T-helper 2 cell treated with Interferon-gamma antibody and Interleukin-4, amounts not matched to agents 5 μg/mL and 100 μg/mL, for 36 hours (primary cell): ENCODE measurements at regions not wholly inside any gene's neighbourhood (a gene's known extent, or its start where the extent isn't known, plus 50 kb on each side); places are given as distances from the start of the nearest gene placed in this dataset.
"Not testable (repeated sequence)": the region's sequence is repeated elsewhere in the genome, so short reads cannot be mapped to it uniquely, and the experiment has no call there.

Experiments used
- DNase-seq: peaks from one replicate; pipeline ENCODE4 v3.0.0; 2021; ENCODE audit warnings: low spot score
- H3K27ac Mint-ChIP-seq: one replicate; pipeline ENCODE4 v1.8.0; 2021; ENCODE audit warnings: mild to moderate bottlenecking, mixed read lengths
- H3K27me3 Mint-ChIP-seq: one replicate; pipeline ENCODE4 v1.8.0; 2021; ENCODE audit warnings: low read depth, mixed read lengths
- H3K36me3 Mint-ChIP-seq: one replicate; pipeline ENCODE4 v1.8.0; 2021; ENCODE audit warnings: low read depth, mixed read lengths
- H3K4me1 Mint-ChIP-seq: one replicate; pipeline ENCODE4 v1.8.0; 2021; ENCODE audit warnings: low read depth, mixed read lengths
- H3K4me3 Mint-ChIP-seq: one replicate; pipeline ENCODE4 v1.8.0; 2022; ENCODE audit warnings: mild to moderate bottlenecking, moderate library complexity, mixed read lengths
- H3K9me3 Mint-ChIP-seq: one replicate; pipeline ENCODE4 v1.8.0; 2021; ENCODE audit warnings: mixed read lengths

DNA sequence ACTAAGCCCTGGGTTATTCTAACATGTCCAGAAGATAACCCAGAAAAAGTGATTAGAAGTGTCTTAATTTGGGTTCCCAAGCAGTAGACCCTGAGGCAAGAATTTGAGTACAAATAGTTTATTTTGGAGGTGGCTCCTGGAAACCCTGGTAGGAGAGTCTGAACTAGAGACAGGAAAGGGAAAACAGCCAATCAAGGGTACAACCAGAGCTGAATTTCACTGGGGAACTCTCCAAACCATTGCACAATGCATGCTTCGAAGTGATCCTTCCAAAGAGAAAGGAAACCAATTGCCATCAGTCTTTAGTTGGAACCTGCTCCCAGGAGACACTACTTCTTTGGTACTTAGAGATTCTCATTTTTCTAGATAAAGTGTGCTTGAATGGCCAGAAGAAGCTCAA, 361.5 kb downstream of the MBD2 start:
- DNase-seq = no peak
- Mint-ChIP-seq H3K27me3 (no peaks in the 10 kb centered on the region), H3K9me3 (no peaks in the 10 kb centered on the region), H3K4me3 (no peak overlapping the region), H3K4me1 (no peaks in the 10 kb centered on the region), H3K36me3 (no peaks in the 10 kb centered on the region), H3K27ac (no peak overlapping the region)

DNA sequence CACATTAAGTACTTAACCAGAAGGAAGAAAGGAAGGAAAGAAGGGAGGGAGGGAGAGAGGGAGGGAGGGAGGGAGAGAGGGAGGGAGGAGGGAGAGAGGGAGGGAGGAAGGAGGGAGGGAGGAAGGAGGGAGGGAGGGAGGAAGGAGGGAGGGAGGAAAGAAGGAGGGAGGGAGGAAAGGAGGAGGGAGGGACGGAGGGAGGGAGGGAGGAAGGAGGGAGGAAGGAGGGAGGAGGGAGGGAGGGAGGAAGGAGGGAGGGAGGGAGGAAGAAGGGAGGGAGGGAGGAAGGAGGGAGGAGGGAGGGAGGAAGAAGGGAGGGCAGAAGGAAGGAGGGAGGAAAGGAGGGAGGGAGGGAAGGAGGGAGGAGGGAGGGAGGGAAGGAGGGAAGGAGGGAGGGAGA, 363.3 kb downstream of the MBD2 start:
- H3K4me3 Mint-ChIP-seq = no peak overlapping the region
- no peaks in the 10 kb centered on the region for H3K9me3 Mint-ChIP-seq
- H3K27ac Mint-ChIP-seq = no peak overlapping the region
- no peaks in the 10 kb centered on the region for H3K27me3 Mint-ChIP-seq
- DNase-seq = no peak
- H3K36me3 Mint-ChIP-seq = no peaks in the 10 kb centered on the region
- no peaks in the 10 kb centered on the region for H3K4me1 Mint-ChIP-seq

DNA sequence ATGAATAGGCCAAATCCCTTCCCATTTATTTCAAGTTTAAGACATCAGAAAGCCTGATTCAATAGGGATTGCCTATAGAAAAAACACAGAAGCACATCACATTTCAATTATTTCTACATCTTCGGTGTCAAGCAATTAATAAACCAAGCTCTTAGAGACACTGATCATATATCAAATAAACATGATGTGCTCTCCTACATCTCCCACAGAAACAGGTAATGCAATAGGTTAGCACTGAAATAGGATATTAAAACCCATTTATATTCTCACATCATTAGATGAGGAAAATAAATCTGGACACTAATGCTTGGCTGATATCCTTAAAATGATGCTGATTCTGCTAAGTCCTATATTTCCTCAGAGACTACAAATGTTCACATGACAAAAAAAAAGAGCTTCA, 364.7 kb downstream of the MBD2 start:
- no peaks in the 10 kb centered on the region for H3K4me1 Mint-ChIP-seq
- DNase-seq = no peak
- H3K27ac Mint-ChIP-seq = no peak overlapping the region
- H3K9me3 Mint-ChIP-seq = no peaks in the 10 kb centered on the region
- H3K4me3 Mint-ChIP-seq = no peak overlapping the region
- no peaks in the 10 kb centered on the region for H3K27me3 Mint-ChIP-seq
- no peaks in the 10 kb centered on the region for H3K36me3 Mint-ChIP-seq

DNA sequence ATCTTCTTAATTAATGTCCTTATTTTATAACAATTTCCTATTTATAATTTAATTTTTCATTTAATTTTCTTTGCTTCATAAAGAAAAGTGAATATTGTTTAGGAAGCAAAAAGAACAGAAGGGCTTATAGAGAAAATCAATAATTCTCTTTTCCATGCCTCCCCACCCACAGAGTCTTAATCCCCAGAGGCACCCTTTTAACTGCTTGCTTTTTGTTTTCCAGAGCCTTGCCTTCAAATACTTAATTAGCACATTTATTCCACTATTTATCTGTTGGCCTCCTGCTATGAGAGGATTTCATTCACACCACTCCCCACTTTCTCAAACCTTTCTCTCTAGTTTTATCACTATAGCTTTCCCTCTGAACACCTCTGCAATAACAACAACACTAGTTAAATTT, 373.6 kb downstream of the MBD2 start:
- Mint-ChIP-seq H3K36me3 (no peaks in the 10 kb centered on the region), H3K27me3 (no peaks in the 10 kb centered on the region), H3K4me3 (no peak overlapping the region), H3K9me3 (peaks cover 3% of the 10 kb centered on the region), H3K27ac (no peak overlapping the region), H3K4me1 (no peaks in the 10 kb centered on the region)
- no peak for DNase-seq

DNA sequence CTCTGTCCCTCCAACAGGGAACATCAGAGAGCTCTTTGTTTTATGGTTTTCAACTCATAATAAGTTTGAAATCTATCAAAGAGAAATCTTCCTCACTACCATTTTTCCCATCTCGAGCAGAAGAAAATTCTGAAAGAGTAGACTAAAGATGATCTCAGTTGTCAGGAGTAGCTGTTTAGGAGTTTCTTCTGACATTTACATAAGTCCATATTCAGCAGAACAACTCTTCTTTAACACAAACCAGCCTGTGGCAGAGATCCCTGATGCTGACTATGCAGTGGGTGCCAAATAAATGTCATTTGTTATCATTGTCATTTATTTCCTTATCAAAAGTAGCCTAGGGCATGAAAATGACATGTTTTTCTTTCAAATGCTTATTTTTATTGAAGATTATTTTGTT, 380.7 kb downstream of the MBD2 start:
- Mint-ChIP-seq H3K27ac (no peak overlapping the region), H3K9me3 (peaks cover 4% of the 10 kb centered on the region), H3K4me3 (no peak overlapping the region), H3K36me3 (no peaks in the 10 kb centered on the region), H3K27me3 (no peaks in the 10 kb centered on the region), H3K4me1 (no peaks in the 10 kb centered on the region)
- DNase-seq = no peak

DNA sequence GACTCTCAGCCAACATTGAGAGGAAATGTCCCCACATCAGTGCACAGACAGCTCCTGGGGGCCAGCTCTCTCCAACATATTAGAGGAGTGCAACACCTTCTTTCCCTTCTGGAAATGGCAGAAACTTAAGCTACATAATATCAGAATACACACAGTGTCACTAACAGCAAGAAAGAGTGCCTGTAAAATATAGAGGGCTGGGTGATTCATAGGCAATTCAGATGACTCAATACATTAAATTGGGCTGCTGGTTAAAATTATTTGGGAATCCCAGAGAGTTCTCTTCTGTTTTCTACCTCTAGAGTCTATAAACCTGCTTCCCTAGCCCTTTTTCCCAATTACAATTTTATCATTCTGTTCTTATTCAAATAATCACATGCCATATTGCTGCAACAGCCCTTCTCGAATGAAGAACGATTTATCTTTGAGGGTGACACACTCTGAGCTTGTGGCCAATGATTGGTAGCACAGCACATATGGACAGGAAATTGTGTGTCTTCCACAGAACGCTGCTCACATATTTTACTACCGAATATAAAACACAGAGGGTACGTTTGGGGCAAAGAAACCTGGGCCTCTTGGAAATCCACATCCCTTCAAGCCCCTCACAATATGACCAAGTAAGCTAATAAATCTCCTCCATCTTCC, 381.2 kb downstream of the MBD2 start:
- Mint-ChIP-seq H3K9me3 (peaks cover 3% of the 10 kb centered on the region), H3K27ac (no peak overlapping the region), H3K36me3 (no peaks in the 10 kb centered on the region), H3K4me1 (no peaks in the 10 kb centered on the region), H3K4me3 (no peak overlapping the region), H3K27me3 (no peaks in the 10 kb centered on the region)
- no peak for DNase-seq

DNA sequence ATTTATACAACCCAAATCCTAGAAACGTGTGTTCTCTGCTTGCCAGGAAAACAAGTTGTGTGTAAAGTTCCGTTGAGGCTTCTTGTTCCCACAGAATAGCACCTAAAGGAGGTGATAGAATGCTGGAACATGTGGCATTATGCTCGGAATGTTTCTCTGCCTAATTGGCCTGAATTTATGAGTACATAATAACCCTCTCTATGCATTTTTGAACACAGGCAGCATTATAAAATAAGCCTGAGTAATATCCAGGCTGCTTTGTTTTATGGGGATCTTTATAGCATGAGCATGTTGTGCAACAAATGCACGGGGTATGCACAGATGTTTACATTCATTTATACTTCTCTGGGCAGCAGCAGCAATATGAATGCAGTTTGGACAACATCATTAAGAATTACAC, 385.7 kb downstream of the MBD2 start:
- H3K27me3 Mint-ChIP-seq = no peaks in the 10 kb centered on the region
- peaks cover 22% of the 10 kb centered on the region for H3K9me3 Mint-ChIP-seq
- DNase-seq = no peak
- no peak overlapping the region for H3K27ac Mint-ChIP-seq
- H3K4me3 Mint-ChIP-seq = no peak overlapping the region
- no peaks in the 10 kb centered on the region for H3K4me1 Mint-ChIP-seq
- no peaks in the 10 kb centered on the region for H3K36me3 Mint-ChIP-seq

DNA sequence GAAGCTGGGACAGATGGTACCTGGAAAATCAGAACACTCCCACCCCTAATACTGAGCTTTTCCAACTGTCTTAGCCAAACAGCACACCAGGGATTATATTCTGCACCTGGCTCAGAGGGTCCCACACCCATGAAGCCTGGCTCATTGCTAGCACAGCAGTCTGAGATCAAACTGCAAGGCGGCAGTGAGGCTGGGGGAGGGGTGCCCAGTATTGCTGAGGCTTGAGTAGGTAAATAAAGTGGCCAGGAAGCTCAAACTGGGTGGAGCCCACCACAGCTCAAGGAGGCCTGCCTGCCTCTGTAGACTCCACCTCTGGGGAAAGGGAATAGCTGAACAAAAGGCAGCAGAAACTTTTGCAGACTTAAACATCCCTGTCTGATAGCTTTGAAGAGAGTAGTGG, 403.3 kb downstream of the MBD2 start:
- not testable (repeated sequence) for H3K4me1 Mint-ChIP-seq, H3K27me3 Mint-ChIP-seq, H3K36me3 Mint-ChIP-seq, H3K4me3 Mint-ChIP-seq, DNase-seq, H3K27ac Mint-ChIP-seq
- H3K9me3 Mint-ChIP-seq = peaks cover 19% of the 10 kb centered on the region

DNA sequence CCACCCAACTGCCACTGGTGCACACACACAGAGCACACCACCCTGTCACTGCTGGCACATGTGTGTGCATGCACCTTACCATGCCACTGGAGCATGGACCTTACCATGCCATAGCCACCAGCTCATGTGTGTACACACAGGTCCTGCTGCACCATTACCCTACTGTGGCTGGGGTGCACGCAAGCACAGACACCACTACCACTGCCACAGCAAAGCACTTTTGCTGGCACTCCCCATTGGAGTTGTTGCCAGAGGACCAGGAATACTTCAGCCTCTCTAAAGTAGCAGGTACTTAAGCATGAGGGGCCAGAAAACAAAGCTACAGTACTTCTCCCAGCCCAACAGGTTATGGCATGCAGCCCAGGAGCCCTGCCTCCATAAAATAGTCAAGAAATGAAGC, 404.8 kb downstream of the MBD2 start:
- H3K4me3 Mint-ChIP-seq = no peak overlapping the region
- no peaks in the 10 kb centered on the region for H3K27me3 Mint-ChIP-seq
- DNase-seq = no peak
- no peaks in the 10 kb centered on the region for H3K36me3 Mint-ChIP-seq
- peaks cover 9% of the 10 kb centered on the region for H3K9me3 Mint-ChIP-seq
- H3K27ac Mint-ChIP-seq = no peak overlapping the region
- no peaks in the 10 kb centered on the region for H3K4me1 Mint-ChIP-seq

DNA sequence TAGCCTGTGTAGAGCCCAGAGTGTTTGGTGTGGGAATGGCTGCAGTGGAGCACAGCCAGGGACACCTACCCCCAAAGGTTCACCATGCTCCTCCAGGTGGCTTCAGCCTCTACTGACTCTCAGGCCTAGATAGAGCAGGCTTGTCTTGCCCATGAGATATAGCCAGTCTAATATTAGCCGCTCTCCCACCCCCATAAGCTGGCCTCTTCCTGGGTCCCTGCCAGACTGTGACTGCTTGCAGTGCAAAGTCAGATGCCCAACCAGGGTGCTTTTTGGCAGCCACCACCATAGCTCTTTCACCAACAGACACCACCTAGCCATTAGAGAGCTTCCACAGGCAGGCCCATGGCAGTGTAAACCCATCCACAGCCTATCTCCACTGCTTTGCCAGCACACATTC, 405.3 kb downstream of the MBD2 start:
- no peaks in the 10 kb centered on the region for H3K27me3 Mint-ChIP-seq
- H3K4me3 Mint-ChIP-seq = no peak overlapping the region
- no peaks in the 10 kb centered on the region for H3K36me3 Mint-ChIP-seq
- no peaks in the 10 kb centered on the region for H3K4me1 Mint-ChIP-seq
- no peak for DNase-seq
- no peak overlapping the region for H3K27ac Mint-ChIP-seq
- peaks cover 9% of the 10 kb centered on the region for H3K9me3 Mint-ChIP-seq

DNA sequence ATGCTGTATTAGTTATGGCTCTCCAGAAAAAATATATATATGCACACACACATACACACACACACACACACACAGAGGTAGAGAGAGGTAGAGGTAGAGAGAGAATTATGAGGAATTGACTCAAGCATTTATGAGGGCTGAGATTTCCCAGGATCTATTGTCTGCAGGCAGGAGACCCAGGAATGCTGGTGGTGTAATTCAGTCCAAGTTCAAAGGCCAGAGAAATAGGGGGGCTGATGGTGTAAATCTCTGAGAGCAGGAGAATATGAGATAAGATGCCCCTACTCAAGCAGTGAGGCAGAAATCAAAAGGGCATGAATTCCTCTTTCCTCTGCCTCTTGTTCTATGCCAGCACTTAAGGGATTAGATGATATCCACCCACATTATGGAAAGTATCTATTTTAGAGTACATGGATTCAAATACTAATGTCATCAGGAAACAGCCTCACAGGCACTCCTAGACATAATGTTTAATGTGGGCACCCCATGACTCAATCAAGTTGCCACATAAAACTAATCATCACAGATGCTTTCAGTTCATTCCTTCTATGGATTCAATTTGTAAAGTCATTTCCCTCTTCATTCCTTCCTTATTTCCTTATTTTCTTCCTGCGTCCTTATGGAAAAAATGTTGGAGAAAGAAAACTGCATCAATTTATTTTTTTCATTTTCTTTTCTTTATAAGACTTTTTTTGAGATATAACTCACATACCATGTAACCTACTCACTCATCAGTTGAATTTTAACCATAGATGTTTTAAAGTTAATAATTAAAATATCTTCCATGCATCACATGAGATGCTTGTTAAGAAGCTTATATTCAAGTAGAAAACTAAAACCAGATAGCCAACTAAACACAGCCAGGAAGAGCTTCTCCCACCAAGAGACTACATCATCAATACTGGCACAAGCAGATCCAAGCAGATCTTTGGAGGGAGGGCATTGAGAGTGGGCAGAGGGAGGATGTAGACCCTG, 406.2 kb downstream of the MBD2 start:
- no peaks in the 10 kb centered on the region for H3K36me3 Mint-ChIP-seq
- no peaks in the 10 kb centered on the region for H3K4me1 Mint-ChIP-seq
- H3K9me3 Mint-ChIP-seq = peaks cover 7% of the 10 kb centered on the region
- H3K27ac Mint-ChIP-seq = no peak overlapping the region
- H3K4me3 Mint-ChIP-seq = no peak overlapping the region
- no peak for DNase-seq
- no peaks in the 10 kb centered on the region for H3K27me3 Mint-ChIP-seq

DNA sequence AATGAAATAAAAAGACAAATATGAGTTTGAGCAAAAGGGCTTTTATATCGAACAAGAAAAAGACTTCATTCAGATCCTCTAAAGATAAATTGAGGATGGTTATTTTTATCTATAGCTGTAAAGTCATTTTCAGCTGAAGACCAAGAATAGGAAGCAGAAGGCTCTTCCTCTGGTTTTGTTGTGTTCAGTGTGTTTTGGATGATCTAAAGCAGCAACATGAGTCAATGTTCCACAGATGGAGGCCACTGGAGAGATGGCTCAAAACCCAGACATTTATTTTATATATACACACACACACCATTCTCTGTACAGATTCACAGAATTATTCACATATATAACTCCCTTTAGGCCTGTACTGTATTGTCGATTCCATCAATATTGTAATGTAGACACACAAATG, 424.3 kb downstream of the MBD2 start:
- no peaks in the 10 kb centered on the region for H3K4me1 Mint-ChIP-seq
- no peak overlapping the region for H3K27ac Mint-ChIP-seq
- DNase-seq = no peak
- H3K9me3 Mint-ChIP-seq = peaks cover 8% of the 10 kb centered on the region
- no peak overlapping the region for H3K4me3 Mint-ChIP-seq
- H3K27me3 Mint-ChIP-seq = no peaks in the 10 kb centered on the region
- no peaks in the 10 kb centered on the region for H3K36me3 Mint-ChIP-seq

DNA sequence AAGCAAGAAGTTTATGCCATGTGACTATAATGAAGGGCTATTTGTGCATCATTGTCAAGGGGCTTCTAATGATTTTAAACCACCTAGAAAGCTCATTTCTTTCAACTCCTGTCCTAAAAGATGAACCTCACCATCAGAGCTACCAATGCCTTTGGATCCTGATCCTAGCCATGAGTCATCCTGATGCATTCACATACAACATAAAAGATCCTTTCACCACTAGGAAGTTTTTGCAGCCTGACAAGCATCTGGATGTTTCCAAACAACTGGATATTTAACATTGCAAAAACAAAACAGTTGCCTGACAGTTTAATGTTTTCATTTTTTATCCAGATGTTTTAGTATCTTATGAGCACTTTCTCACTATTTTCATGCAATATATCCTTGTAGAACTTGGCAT, 425.3 kb downstream of the MBD2 start:
- no peaks in the 10 kb centered on the region for H3K36me3 Mint-ChIP-seq
- no peaks in the 10 kb centered on the region for H3K4me1 Mint-ChIP-seq
- no peak overlapping the region for H3K4me3 Mint-ChIP-seq
- no peak overlapping the region for H3K27ac Mint-ChIP-seq
- no peak for DNase-seq
- H3K9me3 Mint-ChIP-seq = peaks cover 7% of the 10 kb centered on the region
- H3K27me3 Mint-ChIP-seq = no peaks in the 10 kb centered on the region

DNA sequence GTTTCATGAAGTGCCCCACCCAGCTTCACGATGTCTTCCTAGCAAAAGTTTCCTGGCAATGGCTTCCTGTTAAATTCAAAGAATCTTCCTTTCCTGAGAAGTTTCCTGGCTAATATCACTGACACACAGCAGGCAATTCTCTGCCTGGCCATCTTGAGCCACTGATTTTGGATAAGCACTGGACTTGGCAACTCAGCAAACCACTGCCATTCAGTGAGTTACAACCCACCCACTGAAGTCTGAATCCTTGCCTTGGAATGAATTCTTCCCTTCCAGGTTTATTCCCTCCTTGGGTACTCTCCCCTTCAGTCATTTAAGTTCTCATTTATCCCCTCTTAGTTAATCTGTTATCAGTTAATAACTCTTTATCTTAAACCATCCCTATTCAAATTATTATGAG, 426.0 kb downstream of the MBD2 start:
- Mint-ChIP-seq H3K27ac (no peak overlapping the region), H3K27me3 (no peaks in the 10 kb centered on the region), H3K4me3 (no peak overlapping the region), H3K36me3 (no peaks in the 10 kb centered on the region), H3K4me1 (no peaks in the 10 kb centered on the region), H3K9me3 (peaks cover 6% of the 10 kb centered on the region)
- DNase-seq = no peak
